ENCODE measurements at regions not wholly inside any gene's neighbourhood (a gene's known extent, or its start where the extent isn't known, plus 50 kb on each side); places are given as distances from the start of the nearest gene placed in this dataset.
"Not testable (repeated sequence)": the region's sequence is repeated elsewhere in the genome, so short reads cannot be mapped to it uniquely, and the experiment has no call there.

GRCh38 chr4:160746585-160746984 lies 1417.2 kb downstream of the FSTL5 start:
- DNase-seq: not testable (repeated sequence)

DNA sequence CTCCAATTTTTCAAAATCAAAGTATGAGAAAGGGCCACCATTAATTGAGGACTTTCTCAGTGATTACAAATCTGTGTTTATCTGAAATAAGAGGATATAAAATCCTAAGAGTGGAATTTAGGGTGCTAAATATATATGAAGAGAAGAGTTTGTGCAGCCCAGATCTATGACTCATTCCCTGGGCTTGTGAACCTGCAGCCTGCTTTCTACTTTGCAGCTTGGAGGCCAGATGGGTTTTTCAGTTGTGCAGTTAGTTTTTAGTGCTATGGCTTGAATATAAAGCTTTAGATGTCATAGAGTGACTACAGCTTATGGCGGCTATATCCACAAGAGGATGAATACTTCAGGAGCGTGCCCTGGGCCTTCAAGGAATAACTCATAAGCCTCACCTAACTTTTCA lies 1391.1 kb downstream of the FSTL5 start:
- DNase-seq: no peak

DNA sequence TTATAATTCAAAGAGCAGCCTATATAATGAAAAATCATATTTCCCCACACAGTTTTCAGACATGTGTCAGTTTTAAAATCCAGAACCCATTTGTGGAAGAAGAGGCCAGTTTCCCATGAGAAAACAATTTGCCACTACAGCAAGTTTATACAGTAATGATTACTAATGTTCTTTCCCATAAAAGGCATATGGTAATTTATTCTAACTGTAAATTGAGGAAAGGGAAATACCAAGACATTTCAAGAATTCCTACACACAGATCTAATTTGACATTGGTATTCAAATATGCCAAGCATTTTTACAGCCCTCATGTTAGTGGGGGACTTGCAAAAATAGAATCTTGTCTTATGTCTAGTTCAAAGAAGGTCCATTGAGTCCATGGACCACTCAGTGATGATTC lies 1368.6 kb downstream of the FSTL5 start:
- no peak for DNase-seq

DNA sequence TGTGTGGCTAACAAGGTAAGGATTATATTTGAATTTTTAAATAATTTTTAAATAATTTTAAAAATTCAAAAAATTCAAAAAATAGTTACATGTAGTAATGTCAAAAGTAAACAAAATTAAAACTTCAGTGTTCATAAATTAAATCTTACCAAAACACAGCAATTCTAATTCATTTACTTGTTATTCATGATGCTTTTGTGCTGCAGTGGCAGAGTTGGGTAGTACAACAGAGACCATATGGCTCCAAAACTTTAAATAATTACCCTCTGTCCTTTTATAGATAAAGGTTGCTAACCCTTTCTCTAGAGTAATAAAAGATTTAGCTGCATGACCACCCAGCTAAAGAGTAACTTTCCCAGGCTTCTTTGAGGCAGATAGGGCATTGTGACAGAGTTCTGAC lies 1355.6 kb downstream of the FSTL5 start:
- DNase-seq: no peak

DNA sequence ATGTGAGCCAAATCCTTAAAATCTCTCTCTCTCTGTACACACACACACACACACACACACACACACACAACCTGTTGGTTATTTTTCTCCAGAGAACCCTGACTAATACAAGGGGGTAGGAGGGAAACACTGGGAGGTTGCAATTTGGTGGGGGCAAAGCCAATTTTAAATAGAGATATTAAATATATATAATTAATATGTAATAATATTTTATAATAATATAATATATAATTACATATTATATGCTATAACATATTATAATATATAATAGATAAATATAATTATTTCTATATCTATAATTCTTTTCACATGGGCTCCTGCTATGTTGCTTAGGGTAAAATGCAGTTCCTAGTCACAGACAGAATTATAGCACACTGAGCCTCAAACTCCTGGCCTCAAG lies 1354.2 kb downstream of the FSTL5 start:
- DNase-seq: no peak

GRCh38 chr4:160810424-160810823 lies 1353.4 kb downstream of the FSTL5 start:
- DNase-seq: no peak

DNA sequence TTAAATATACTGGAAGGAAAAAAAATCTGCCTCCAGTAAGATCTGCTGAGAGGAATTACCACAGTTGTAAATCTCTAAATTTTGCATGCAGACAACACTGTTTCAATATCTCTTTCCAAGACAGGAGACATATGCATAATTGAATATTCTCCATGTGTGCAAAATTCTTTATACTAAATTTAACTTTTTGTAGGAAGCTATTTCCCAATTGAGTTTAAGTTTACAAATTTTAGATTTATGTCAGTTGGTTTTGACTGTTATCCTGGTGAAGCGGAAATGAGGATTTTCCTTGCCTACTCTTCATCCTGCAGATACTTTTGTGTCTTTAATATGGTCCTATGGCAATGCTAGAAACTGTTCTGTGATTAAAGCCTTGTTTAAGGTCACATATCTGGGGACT lies 1352.9 kb downstream of the FSTL5 start:
- DNase-seq: no peak

- no peak for DNase-seq
These were observed 1351.8 kb downstream of the FSTL5 start for GRCh38 chr4:160811956-160812355.

DNA sequence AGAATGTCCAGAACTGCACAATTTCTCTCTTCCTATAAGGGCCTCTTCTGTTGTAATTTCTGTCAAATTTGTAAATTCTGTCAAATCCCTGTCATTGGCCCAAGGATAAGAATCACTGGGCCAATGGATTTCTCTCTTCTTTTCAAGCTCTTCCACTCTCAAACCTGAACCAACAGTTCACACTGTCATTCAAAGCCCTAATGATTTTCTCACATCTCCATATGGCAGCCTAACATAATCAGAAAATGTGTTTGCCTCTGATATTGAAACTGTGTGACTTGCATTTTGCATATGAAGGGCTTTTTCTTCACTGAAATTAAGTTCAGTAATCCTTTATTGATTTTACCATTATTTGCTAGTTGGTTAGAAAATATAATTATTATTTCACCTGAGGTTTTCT lies 1349.1 kb downstream of the FSTL5 start:
- DNase-seq: no peak

DNA sequence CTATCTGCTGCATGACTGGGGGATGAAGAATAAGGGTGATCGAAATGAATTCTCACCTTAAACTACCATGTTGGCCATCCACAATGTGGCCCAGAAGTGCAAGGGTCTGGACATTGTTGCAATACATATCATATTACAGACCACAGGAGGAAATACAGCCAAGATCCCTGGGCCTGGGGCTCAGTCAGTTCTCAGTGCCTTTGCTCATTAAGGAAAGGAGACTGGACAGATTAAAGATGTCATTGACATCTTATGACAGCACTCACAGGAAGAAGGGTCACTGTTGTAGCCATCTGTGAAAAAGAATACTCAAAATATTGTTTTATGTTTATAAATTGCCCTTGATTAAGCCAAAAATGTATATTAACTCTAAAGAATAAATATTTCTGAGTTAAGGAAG lies 1345.2 kb downstream of the FSTL5 start:
- DNase-seq: no peak

GRCh38 chr4:160819791-160820190 lies 1344.0 kb downstream of the FSTL5 start:
- DNase-seq: no peak

- no peak for DNase-seq
These were observed 1339.3 kb downstream of the FSTL5 start for GRCh38 chr4:160824481-160824880.

DNA sequence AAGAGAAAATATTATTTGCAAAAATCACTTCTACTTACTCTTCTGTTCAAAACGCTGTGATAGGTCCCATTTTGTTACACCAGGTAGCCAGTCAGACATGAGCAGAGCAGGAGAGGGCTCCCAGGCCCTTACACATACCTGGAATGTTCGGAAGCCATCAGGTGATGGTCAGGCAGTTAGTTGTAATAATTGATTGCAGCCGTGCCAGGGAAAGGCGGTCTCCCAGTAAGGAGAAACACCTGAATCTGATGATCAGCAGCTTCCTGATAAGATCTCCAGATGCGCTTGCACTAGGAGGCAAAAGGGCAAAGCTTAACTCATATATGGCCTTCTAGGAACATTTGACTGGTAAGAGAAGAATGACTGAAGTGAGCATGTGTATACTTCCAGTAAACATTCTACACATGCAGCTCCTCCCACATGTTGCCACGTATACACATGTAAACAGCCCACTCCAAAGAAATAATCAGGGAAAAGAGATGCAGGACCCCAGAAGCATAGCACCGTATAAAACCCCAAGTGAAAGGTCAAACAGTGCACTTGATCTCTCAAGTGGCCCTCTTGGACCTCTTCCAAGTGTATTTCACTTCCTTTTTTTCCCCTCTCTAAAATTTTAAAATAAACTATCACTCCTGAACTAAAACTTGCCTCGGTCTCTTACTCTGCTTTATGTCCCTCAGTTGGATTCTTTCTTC lies 1338.0 kb downstream of the FSTL5 start:
- DNase-seq: no peak

GRCh38 chr4:160826339-160826679 lies 1337.5 kb downstream of the FSTL5 start:
- DNase-seq: no peak

GRCh38 chr4:160831165-160831922 lies 1332.5 kb downstream of the FSTL5 start:
- no peak for DNase-seq

DNA sequence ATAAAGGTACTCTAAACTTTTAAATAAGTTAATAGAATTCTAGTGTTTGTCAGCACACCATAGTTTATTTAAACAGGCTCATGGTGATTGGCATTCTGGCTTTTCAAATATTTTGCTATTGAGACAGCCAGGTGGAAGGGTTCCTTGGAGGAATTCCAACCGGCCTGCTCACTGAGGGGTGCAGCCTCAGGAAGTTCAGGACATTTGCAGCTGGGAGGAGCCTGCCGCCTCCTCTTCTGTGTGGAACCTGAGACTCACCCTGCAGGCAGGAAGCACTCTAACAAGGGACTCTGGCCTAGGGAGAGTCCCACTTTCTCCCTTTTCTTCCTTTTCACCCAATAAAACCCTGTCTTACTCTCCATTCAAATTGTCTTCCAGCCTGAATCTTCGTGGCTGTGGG lies 1328.0 kb downstream of the FSTL5 start:
- DNase-seq: no peak

DNA sequence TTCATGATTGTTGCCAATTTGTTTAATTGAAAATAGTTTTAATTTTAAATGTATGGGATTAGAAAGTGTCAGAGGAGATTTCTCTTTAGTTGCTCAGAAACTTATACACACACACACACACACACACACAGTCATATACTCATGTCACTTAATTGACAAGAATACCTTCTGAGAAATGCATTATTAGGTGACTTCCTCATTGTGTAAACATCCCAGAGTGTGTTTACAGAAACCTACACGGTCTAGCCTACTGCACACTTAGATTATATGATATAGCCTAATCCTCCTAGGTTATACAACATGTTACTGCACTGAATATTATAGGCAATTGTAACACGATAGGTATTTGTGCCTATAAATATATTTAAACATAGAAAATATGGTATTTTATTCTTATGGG lies 1327.4 kb downstream of the FSTL5 start:
- DNase-seq: no peak

DNA sequence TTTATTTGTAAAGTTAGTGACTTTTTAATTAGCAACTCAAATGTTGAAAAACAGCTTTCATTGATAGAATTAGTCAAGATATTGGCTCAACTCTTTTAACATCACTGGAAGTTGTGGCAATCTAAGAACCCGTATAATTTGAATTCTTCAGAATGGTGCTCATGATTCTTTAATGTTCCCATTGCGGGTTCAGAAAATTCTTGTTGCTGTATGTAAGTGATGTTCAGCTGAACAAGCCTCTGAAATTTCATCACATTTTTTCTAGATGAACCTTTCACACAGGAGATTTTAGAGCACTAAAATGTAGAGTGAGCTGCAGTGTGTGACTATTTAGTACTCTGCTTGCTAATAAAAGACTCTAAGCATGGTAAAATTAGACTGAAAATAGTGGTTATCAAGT lies 1317.7 kb downstream of the FSTL5 start:
- no peak for DNase-seq

- DNase-seq: no peak
These were observed 1316.6 kb downstream of the FSTL5 start for GRCh38 chr4:160847228-160847627.

DNA sequence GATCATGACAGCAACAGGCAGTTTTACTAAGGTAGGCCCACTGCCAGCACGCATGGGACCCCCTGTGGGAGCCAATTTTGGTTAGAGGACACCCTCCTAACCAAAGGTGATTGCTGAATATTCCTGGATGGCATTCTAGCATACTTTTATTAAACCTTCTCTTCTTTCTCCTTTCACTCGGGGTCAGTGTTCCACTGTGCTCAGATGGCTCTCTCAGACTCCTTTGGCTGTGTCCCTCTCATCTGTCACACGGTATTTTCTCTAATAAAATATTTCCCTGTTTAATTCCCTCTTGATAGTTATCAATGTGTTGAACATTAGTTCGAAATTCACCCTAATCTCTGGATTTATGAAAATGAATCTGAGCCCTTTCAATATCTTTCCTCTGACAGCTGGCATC lies 1315.3 kb downstream of the FSTL5 start:
- DNase-seq: no peak

GRCh38 chr4:160848901-160849760 lies 1314.7 kb downstream of the FSTL5 start:
- no peak for DNase-seq

DNA sequence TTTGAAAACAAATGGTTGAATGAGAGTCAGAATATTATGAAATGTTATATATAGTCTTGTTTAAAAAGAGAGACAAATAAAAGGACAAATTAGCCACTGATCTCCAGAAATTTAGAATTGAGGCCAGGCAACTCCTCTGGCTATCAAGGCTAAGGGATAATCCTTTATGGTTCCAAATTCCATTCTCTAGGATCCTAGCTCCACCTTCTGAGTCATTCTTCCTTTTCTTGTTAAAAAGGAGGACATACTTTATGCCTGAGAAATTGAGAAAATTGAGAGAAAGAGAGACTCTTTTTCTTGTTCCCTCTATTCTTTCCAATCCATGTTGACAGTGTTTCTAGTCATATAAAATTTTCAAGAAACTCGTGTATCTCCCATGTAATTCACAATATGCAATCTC lies 1299.5 kb downstream of the FSTL5 start:
- DNase-seq: no peak

GRCh38 chr4:160869899-160870298 lies 1293.9 kb downstream of the FSTL5 start:
- DNase-seq: no peak

DNA sequence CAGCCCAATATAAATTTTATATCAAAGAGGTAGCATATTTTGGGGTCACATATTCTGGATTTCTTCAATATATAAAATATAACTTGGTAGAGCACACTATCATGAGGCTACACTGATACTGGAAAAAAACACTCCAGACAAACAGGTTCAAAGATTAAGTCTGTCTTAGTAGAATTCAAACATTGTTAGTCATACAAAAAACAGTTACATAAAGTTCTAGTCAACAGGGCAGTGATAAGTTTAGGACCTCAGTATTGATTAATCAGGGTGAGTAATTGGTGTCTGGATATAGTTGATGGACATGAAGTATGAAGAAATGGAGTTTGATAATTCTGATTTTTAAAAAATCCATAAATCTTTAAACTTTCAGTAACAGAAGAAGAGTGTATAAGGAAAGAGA lies 1291.3 kb downstream of the FSTL5 start:
- no peak for DNase-seq
